HAP-1 (cell line): ENCODE measurements at regions not wholly inside any gene's neighbourhood (a gene's known extent, or its start where the extent isn't known, plus 50 kb on each side); places are given as distances from the start of the nearest gene placed in this dataset.
"Not testable (repeated sequence)": the region's sequence is repeated elsewhere in the genome, so short reads cannot be mapped to it uniquely, and the experiment has no call there.

ENCODE experiments used
- DNase-seq, 2 experiments: peaks; one replicate each; pipeline ENCODE4 v3.0.0-alpha.2; 2016 to 2020; ENCODE audit warnings: low spot score in 2 of 2
- H3K27me3 ChIP-seq: fragments of 250-450 bp; sonication (Bioruptor Pico); 2 replicates; pipeline ENCODE4 v1.5.1; 2020; ENCODE audit warnings: low read depth, mild to moderate bottlenecking, moderate library complexity
- H3K36me3 ChIP-seq: fragments of 250-450 bp; sonication (Bioruptor Pico); replicated peaks from 2 replicates; pipeline ENCODE4 v1.5.1; 2020; ENCODE audit warnings: mild to moderate bottlenecking
- H3K4me1 ChIP-seq: fragments of 250-450 bp; sonication (Bioruptor Pico); 2 replicates; pipeline ENCODE4 v1.5.1; 2020; ENCODE audit warnings: mild to moderate bottlenecking
- H3K4me3 ChIP-seq: fragments of 250-450 bp; sonication (Bioruptor Pico); 2 replicates; pipeline ENCODE4 v1.5.1; 2020; ENCODE audit warnings: mild to moderate bottlenecking, moderate library complexity
- H3K9me3 ChIP-seq: fragments of 250-450 bp; sonication (Bioruptor Pico); 2 replicates; pipeline ENCODE4 v1.5.1; 2020; ENCODE audit warnings: mild to moderate bottlenecking, moderate library complexity
- in situ Hi-C: fragments of 300-500 bp; cut with MboI; formaldehyde crosslinking; loops from 3 replicates; pipeline ENCODE4 v1.14.3; 2020; ENCODE audit warnings: low sequenced_read_pairs, inconsistent platforms, mixed read lengths

GRCh38 chr17:72386173-72386572, 265.4 kb downstream of the SOX9 start:
- H3K27me3 ChIP-seq, H3K4me1 ChIP-seq, in situ Hi-C loops, H3K36me3 ChIP-seq, DNase-seq, H3K9me3 ChIP-seq, H3K4me3 ChIP-seq: not testable (repeated sequence)

- no peaks in the 10 kb centered on the region for H3K9me3 ChIP-seq
- DNase-seq: no peak
- in situ Hi-C loops: no loop called here
- H3K27me3 ChIP-seq: no peaks in the 10 kb centered on the region
- H3K4me1 ChIP-seq: no peaks in the 10 kb centered on the region
- no peak overlapping the region for H3K4me3 ChIP-seq
- no peaks in the 10 kb centered on the region for H3K36me3 ChIP-seq
Measured at GRCh38 chr17:72386619-72387237, 265.9 kb downstream of the SOX9 start.

GRCh38 chr17:72387487-72387886, 266.7 kb downstream of the SOX9 start:
- in situ Hi-C loops: no loop called here
- Histone ChIP-seq H3K36me3 (no peaks in the 10 kb centered on the region), H3K27me3 (no peaks in the 10 kb centered on the region), H3K9me3 (no peaks in the 10 kb centered on the region), H3K4me1 (no peaks in the 10 kb centered on the region), H3K4me3 (no peak overlapping the region)
- no peak for DNase-seq

GRCh38 chr17:72387969-72388368, 267.1 kb downstream of the SOX9 start:
- in situ Hi-C loops: no loop called here
- no peaks in the 10 kb centered on the region for H3K36me3 ChIP-seq
- H3K9me3 ChIP-seq: no peaks in the 10 kb centered on the region
- H3K27me3 ChIP-seq: no peaks in the 10 kb centered on the region
- no peak overlapping the region for H3K4me3 ChIP-seq
- no peaks in the 10 kb centered on the region for H3K4me1 ChIP-seq
- no peak for DNase-seq

GRCh38 chr17:72388765-72389473, 268.1 kb downstream of the SOX9 start:
- H3K27me3 ChIP-seq: no peaks in the 10 kb centered on the region
- DNase-seq: no peak
- H3K4me3 ChIP-seq: no peak overlapping the region
- no peaks in the 10 kb centered on the region for H3K9me3 ChIP-seq
- H3K4me1 ChIP-seq: no peaks in the 10 kb centered on the region
- no peaks in the 10 kb centered on the region for H3K36me3 ChIP-seq
- in situ Hi-C loops: no loop called here

GRCh38 chr17:72390675-72391508, 270.1 kb downstream of the SOX9 start:
- Histone ChIP-seq H3K4me1 (no peaks in the 10 kb centered on the region), H3K27me3 (no peaks in the 10 kb centered on the region), H3K4me3 (no peak overlapping the region), H3K36me3 (no peaks in the 10 kb centered on the region), H3K9me3 (no peaks in the 10 kb centered on the region)
- in situ Hi-C loops: no loop called here
- DNase-seq: no peak

- in situ Hi-C loops: no loop called here
- no peak overlapping the region for H3K4me3 ChIP-seq
- DNase-seq: no peak
- H3K36me3 ChIP-seq: no peaks in the 10 kb centered on the region
- H3K4me1 ChIP-seq: no peaks in the 10 kb centered on the region
- no peaks in the 10 kb centered on the region for H3K9me3 ChIP-seq
- no peaks in the 10 kb centered on the region for H3K27me3 ChIP-seq
Measured at GRCh38 chr17:72392056-72393010, 271.5 kb downstream of the SOX9 start.

GRCh38 chr17:72393553-72393952, 272.7 kb downstream of the SOX9 start:
- H3K27me3 ChIP-seq: no peaks in the 10 kb centered on the region
- no peak overlapping the region for H3K4me3 ChIP-seq
- H3K36me3 ChIP-seq: no peaks in the 10 kb centered on the region
- no peaks in the 10 kb centered on the region for H3K4me1 ChIP-seq
- no peak for DNase-seq
- no peaks in the 10 kb centered on the region for H3K9me3 ChIP-seq
- in situ Hi-C loops: no loop called here

- DNase-seq: no peak
- in situ Hi-C loops: no loop called here
- no peaks in the 10 kb centered on the region for H3K36me3 ChIP-seq
- no peaks in the 10 kb centered on the region for H3K27me3 ChIP-seq
- H3K4me3 ChIP-seq: no peak overlapping the region
- no peaks in the 10 kb centered on the region for H3K4me1 ChIP-seq
- no peaks in the 10 kb centered on the region for H3K9me3 ChIP-seq
Measured at GRCh38 chr17:72394531-72394930, 273.7 kb downstream of the SOX9 start.

GRCh38 chr17:72396121-72396520, 275.3 kb downstream of the SOX9 start:
- Histone ChIP-seq H3K4me1 (no peaks in the 10 kb centered on the region), H3K4me3 (no peak overlapping the region), H3K9me3 (no peaks in the 10 kb centered on the region), H3K27me3 (no peaks in the 10 kb centered on the region), H3K36me3 (no peaks in the 10 kb centered on the region)
- in situ Hi-C loops: no loop called here
- no peak for DNase-seq

- in situ Hi-C loops: no loop called here
- H3K27me3 ChIP-seq: no peaks in the 10 kb centered on the region
- H3K9me3 ChIP-seq: no peaks in the 10 kb centered on the region
- no peaks in the 10 kb centered on the region for H3K4me1 ChIP-seq
- DNase-seq: no peak
- no peak overlapping the region for H3K4me3 ChIP-seq
- no peaks in the 10 kb centered on the region for H3K36me3 ChIP-seq
Measured at GRCh38 chr17:72397223-72397667, 276.4 kb downstream of the SOX9 start.

- Histone ChIP-seq H3K36me3 (no peaks in the 10 kb centered on the region), H3K9me3 (no peaks in the 10 kb centered on the region), H3K4me3 (no peak overlapping the region), H3K27me3 (no peaks in the 10 kb centered on the region), H3K4me1 (no peaks in the 10 kb centered on the region)
- in situ Hi-C loops: no loop called here
- DNase-seq: no peak
Measured at GRCh38 chr17:72397687-72398086, 276.9 kb downstream of the SOX9 start.

- no peaks in the 10 kb centered on the region for H3K9me3 ChIP-seq
- H3K36me3 ChIP-seq: no peaks in the 10 kb centered on the region
- H3K4me3 ChIP-seq: no peak overlapping the region
- no peaks in the 10 kb centered on the region for H3K4me1 ChIP-seq
- no peaks in the 10 kb centered on the region for H3K27me3 ChIP-seq
- DNase-seq: no peak
- in situ Hi-C loops: no loop called here
Measured at GRCh38 chr17:72399023-72399607, 278.3 kb downstream of the SOX9 start.
